ENCODE measurements at regions not wholly inside any gene's neighbourhood (a gene's known extent, or its start where the extent isn't known, plus 50 kb on each side); places are given as distances from the start of the nearest gene placed in this dataset.

DNA sequence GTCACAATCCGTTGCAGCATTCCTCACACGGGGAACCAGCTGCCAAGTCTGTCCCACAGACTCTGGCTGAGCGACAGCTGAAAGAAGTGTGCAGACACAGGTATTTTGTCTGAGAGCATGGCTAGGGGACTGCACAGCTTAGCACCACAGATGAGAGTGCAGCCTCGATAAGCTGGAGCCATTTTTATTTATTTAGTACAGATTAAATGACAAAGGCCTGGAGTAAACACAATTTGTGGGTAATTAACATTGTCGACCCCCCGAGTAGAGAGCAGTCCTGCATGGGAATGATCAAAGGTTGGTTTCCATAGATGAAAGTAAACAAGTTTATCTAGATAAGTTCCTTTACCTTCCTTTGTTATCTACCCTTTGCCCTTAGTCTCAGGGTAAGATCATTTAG lies 836.2 kb downstream of the DACH1 start:
- TF ChIP-seq, protein P1, sequence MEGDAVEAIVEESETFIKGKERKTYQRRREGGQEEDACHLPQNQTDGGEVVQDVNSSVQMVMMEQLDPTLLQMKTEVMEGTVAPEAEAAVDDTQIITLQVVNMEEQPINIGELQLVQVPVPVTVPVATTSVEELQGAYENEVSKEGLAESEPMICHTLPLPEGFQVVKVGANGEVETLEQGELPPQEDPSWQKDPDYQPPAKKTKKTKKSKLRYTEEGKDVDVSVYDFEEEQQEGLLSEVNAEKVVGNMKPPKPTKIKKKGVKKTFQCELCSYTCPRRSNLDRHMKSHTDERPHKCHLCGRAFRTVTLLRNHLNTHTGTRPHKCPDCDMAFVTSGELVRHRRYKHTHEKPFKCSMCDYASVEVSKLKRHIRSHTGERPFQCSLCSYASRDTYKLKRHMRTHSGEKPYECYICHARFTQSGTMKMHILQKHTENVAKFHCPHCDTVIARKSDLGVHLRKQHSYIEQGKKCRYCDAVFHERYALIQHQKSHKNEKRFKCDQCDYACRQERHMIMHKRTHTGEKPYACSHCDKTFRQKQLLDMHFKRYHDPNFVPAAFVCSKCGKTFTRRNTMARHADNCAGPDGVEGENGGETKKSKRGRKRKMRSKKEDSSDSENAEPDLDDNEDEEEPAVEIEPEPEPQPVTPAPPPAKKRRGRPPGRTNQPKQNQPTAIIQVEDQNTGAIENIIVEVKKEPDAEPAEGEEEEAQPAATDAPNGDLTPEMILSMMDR (IDR thresholded peaks at IDR 0.05), result no peak
- TF ChIP-seq POLR2A (IDR thresholded peaks at IDR 0.05), result no peak
